Loucy (cell line): ENCODE measurements at regions not wholly inside any gene's neighbourhood (a gene's known extent, or its start where the extent isn't known, plus 50 kb on each side); places are given as distances from the start of the nearest gene placed in this dataset.

ENCODE experiments used
- EZH2phosphoT487 ChIP-seq: fragments of 200-600 bp; IDR thresholded peaks from 2 replicates; pipeline ENCODE4 v1.6.1; 2018; ENCODE audit warnings: antibody characterized with exemption, mild to moderate bottlenecking, moderate library complexity, borderline replicate concordance
- TF ChIP-seq, protein P1 (sequence below): fragments of 200-600 bp; sonication (generic); conservative IDR thresholded peaks from 2 replicates; pipeline ENCODE4 v1.5.1; 2014; ENCODE audit warnings: mild to moderate bottlenecking, antibody characterized with exemption, low read length

GRCh38 chr12:97924122-97924521, 461.5 kb downstream of the RMST start:
- TF ChIP-seq, protein P1, sequence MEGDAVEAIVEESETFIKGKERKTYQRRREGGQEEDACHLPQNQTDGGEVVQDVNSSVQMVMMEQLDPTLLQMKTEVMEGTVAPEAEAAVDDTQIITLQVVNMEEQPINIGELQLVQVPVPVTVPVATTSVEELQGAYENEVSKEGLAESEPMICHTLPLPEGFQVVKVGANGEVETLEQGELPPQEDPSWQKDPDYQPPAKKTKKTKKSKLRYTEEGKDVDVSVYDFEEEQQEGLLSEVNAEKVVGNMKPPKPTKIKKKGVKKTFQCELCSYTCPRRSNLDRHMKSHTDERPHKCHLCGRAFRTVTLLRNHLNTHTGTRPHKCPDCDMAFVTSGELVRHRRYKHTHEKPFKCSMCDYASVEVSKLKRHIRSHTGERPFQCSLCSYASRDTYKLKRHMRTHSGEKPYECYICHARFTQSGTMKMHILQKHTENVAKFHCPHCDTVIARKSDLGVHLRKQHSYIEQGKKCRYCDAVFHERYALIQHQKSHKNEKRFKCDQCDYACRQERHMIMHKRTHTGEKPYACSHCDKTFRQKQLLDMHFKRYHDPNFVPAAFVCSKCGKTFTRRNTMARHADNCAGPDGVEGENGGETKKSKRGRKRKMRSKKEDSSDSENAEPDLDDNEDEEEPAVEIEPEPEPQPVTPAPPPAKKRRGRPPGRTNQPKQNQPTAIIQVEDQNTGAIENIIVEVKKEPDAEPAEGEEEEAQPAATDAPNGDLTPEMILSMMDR = no peak
- TF ChIP-seq EZH2phosphoT487 = no peak
